C4-2B (cell line): ENCODE measurements at regions not wholly inside any gene's neighbourhood (a gene's known extent, or its start where the extent isn't known, plus 50 kb on each side); places are given as distances from the start of the nearest gene placed in this dataset.
"Not testable (repeated sequence)": the region's sequence is repeated elsewhere in the genome, so short reads cannot be mapped to it uniquely, and the experiment has no call there.

Experiments used
- H3K27ac ChIP-seq: fragments of 450-650 bp; 2 replicates; pipeline ENCODE4 v1.5.1; 2017
- CTCF ChIP-seq: fragments of 450-650 bp; conservative IDR thresholded peaks from 2 replicates; pipeline ENCODE4 v1.5.1; 2017; ENCODE audit warnings: mild to moderate bottlenecking
- ZFX ChIP-seq: fragments of 450-650 bp; IDR thresholded peaks from 2 replicates; pipeline ENCODE4 v1.6.1; 2017

- no peak overlapping the region for H3K27ac ChIP-seq
- TF ChIP-seq CTCF = no peak
- TF ChIP-seq ZFX = no peak
Observed at GRCh38 chr7:37578350-37578749, 105.2 kb upstream of the GPR141 start.

GRCh38 chr7:37580376-37580775 is 103.2 kb upstream of the GPR141 start:
- no peak for TF ChIP-seq ZFX
- no peak overlapping the region for H3K27ac ChIP-seq

- not testable (repeated sequence) for H3K27ac ChIP-seq
Observed at GRCh38 chr7:37584651-37585463, 98.7 kb upstream of the GPR141 start.

DNA sequence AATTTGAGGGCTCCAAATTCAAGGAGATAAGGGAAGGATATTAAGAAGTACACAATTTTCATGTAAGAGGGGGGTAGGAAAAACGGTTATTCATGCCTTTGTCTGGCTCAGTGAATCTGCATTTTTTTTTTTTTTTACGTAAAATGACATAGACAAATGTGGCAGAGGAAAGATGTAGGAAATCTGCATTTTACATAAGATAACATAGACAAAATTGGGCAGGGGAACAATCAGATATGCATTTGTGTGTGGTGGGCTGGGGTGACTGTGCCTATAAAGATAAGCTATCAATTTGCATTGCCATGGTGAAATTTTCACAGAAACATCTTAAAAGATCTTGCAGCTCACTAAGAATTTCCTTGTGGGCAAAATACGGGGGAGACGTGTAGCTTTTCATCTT is 92.7 kb upstream of the GPR141 start:
- TF ChIP-seq CTCF (no peak), ZFX (no peak)
- H3K27ac ChIP-seq = no peak overlapping the region

- TF ChIP-seq ZFX (no peak), CTCF (no peak)
- no peak overlapping the region for H3K27ac ChIP-seq
Observed at GRCh38 chr7:37592366-37592765, 91.2 kb upstream of the GPR141 start.

- TF ChIP-seq CTCF = no peak
- no peak for TF ChIP-seq ZFX
- H3K27ac ChIP-seq = no peak overlapping the region
Observed at GRCh38 chr7:37594602-37595001, 89.0 kb upstream of the GPR141 start.

GRCh38 chr7:37598824-37599223 is 84.7 kb upstream of the GPR141 start:
- no peak for TF ChIP-seq CTCF
- no peak for TF ChIP-seq ZFX

GRCh38 chr7:37601321-37601720 is 82.2 kb upstream of the GPR141 start:
- TF ChIP-seq ZFX = no peak
- TF ChIP-seq CTCF = no peak
- H3K27ac ChIP-seq = no peak overlapping the region

More at GRCh38 chr7:37598824-37599223, 84.7 kb upstream of the GPR141 start:
- no peak overlapping the region for H3K27ac ChIP-seq
